Natural killer cell (primary cell): ENCODE measurements at regions not wholly inside any gene's neighbourhood (a gene's known extent, or its start where the extent isn't known, plus 50 kb on each side); places are given as distances from the start of the nearest gene placed in this dataset.
A peak's percentile ranks its signal among the peaks of the same experiment; 100 is the strongest.

Experiments used
- ATAC-seq, 3 donors: fragments of 150-1000 bp in 2 of 3; fragments of 200-7000 bp in 1 of 3; cut with Tn5 transposase; 1 replicate in 1 of 3; 2 replicates in 2 of 3; pipeline ENCODE4 v1.10.0; 2021; ENCODE audit warnings: mild to moderate bottlenecking in 2 of 3, moderate library complexity in 2 of 3
- DNase-seq, 2 donors: peaks; one replicate each; pipeline versions ENCODE4 v3.0.0 to v3.0.0-alpha.2; 2013 to 2021; ENCODE audit warnings: mixed read lengths in 1 of 2
- H3K27ac ChIP-seq: one replicate; pipeline ENCODE4 v1.5.1; 2013; ENCODE audit warnings: mild to moderate bottlenecking, low read length
- H3K27me3 ChIP-seq: one replicate; pipeline ENCODE4 v1.6.1; 2013; ENCODE audit warnings: low read length; ENCODE audit not compliant: control insufficient read depth, insufficient read depth
- H3K36me3 ChIP-seq: one replicate; pipeline ENCODE4 v1.6.1; 2013; ENCODE audit warnings: low read length; ENCODE audit not compliant: control insufficient read depth, insufficient read depth
- H3K4me1 ChIP-seq: one replicate; pipeline ENCODE4 v1.6.1; 2013; ENCODE audit warnings: low read length; ENCODE audit not compliant: control insufficient read depth, insufficient read depth
- H3K4me3 ChIP-seq: one replicate; pipeline ENCODE4 v1.5.1; 2013; ENCODE audit warnings: low read length
- H3K9me3 ChIP-seq: one replicate; pipeline ENCODE4 v1.6.1; 2013; ENCODE audit warnings: low read length; ENCODE audit not compliant: control insufficient read depth, insufficient read depth
- H3K27ac Mint-ChIP-seq, 2 donors: one replicate each; pipeline ENCODE4 v1.8.0; 2022; ENCODE audit warnings: mild to moderate bottlenecking in 2 of 2, mixed read lengths in 2 of 2, moderate library complexity in 1 of 2
- H3K27me3 Mint-ChIP-seq, 2 donors: one replicate each; pipeline ENCODE4 v1.8.0; 2022; ENCODE audit warnings: low read depth in 2 of 2, mixed read lengths in 2 of 2
- H3K36me3 Mint-ChIP-seq: one replicate; pipeline ENCODE4 v1.8.0; 2022; ENCODE audit warnings: mixed read lengths
- H3K4me1 Mint-ChIP-seq, 2 donors: one replicate each; pipeline ENCODE4 v1.8.0; 2022; ENCODE audit warnings: mixed read lengths in 2 of 2
- H3K4me3 Mint-ChIP-seq: one replicate; pipeline ENCODE4 v1.8.0; 2022; ENCODE audit warnings: mild to moderate bottlenecking, moderate library complexity, mixed read lengths
- H3K9me3 Mint-ChIP-seq, 2 donors: one replicate each; pipeline ENCODE4 v1.8.0; 2022; ENCODE audit warnings: mixed read lengths in 2 of 2
- WGBS: methylation state at CpG from one replicate; pipeline ENCODE4 v1.1.7; 2013; ENCODE audit warnings: missing lambda C conversion rate; ENCODE audit not compliant: insufficient coverage; 5-methylcytosine and 5-hydroxymethylcytosine counted together
- intact Hi-C: fragments of 100-400 bp; cut with micrococcal nuclease; formaldehyde crosslinking; loops from one replicate; pipeline ENCODE4 v1.14.2; 2022
- TF ChIP-seq, protein P1 (sequence below): fragments of 200-600 bp; IDR thresholded peaks from one replicate; pipeline ENCODE4 v1.8.0; 2022; ENCODE audit warnings: antibody characterized with exemption

DNA sequence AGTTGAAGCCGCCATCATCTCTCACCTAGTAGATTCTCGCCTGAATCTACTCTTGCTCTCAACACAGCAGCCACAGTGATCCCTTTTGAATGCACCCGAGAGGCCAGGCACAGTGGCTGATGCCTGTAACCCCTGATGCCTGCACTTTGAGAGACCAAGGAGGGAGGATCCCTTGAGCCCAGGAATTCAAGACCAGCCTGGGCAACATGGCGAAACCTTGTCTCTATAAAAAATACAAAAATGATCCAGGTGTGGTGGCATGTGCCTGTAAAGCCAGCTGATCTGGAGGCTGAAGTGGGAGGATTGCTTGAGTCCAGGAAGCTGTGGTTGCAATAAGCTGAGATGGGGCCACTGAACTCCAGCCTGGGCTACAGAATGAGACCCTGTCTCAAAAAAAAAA, 60.3 kb upstream of the EML4 start:
- H3K9me3 Mint-ChIP-seq: no peaks in the 10 kb centered on the region
- 97% methylated on average over 4 of the region's 4 CpGs for WGBS
- H3K27me3 Mint-ChIP-seq: no peaks in the 10 kb centered on the region
- TF ChIP-seq, protein P1, sequence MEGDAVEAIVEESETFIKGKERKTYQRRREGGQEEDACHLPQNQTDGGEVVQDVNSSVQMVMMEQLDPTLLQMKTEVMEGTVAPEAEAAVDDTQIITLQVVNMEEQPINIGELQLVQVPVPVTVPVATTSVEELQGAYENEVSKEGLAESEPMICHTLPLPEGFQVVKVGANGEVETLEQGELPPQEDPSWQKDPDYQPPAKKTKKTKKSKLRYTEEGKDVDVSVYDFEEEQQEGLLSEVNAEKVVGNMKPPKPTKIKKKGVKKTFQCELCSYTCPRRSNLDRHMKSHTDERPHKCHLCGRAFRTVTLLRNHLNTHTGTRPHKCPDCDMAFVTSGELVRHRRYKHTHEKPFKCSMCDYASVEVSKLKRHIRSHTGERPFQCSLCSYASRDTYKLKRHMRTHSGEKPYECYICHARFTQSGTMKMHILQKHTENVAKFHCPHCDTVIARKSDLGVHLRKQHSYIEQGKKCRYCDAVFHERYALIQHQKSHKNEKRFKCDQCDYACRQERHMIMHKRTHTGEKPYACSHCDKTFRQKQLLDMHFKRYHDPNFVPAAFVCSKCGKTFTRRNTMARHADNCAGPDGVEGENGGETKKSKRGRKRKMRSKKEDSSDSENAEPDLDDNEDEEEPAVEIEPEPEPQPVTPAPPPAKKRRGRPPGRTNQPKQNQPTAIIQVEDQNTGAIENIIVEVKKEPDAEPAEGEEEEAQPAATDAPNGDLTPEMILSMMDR: no peak
- Histone ChIP-seq H3K36me3 (no peaks in the 10 kb centered on the region), H3K4me1 (peaks cover 59% of the 10 kb centered on the region), H3K4me3 (no peak overlapping the region), H3K27me3 (no peaks in the 10 kb centered on the region), H3K9me3 (no peaks in the 10 kb centered on the region), H3K27ac (peak overlapping the region; percentile 4)
- H3K36me3 Mint-ChIP-seq: no peaks in the 10 kb centered on the region
- peaks cover 0 to 4% of the 10 kb centered on the region in 2 donors for H3K4me1 Mint-ChIP-seq
- H3K4me3 Mint-ChIP-seq: no peak overlapping the region
- DNase-seq (peak in 1 of 2 donors; percentile 21), ATAC-seq (no peak)
- H3K27ac Mint-ChIP-seq: no peak overlapping the region
- intact Hi-C loops: no loop called here

GRCh38 chr2:42109959-42110640, 59.1 kb upstream of the EML4 start:
- Mint-ChIP-seq H3K36me3 (no peaks in the 10 kb centered on the region), H3K27me3 (no peaks in the 10 kb centered on the region), H3K9me3 (no peaks in the 10 kb centered on the region), H3K4me3 (no peak overlapping the region), H3K27ac (no peak overlapping the region), H3K4me1 (peaks cover 9 to 10% of the 10 kb centered on the region in 2 donors)
- 92% methylated on average over 7 of the region's 7 CpGs for WGBS
- intact Hi-C loops: no loop called here
- TF ChIP-seq, protein P1: no peak
- no peaks in the 10 kb centered on the region for H3K9me3 ChIP-seq
- no peak overlapping the region for H3K4me3 ChIP-seq
- ATAC-seq (no peak), DNase-seq (peak in 1 of 2 donors; percentile 7)
- H3K27me3 ChIP-seq: no peaks in the 10 kb centered on the region
- H3K36me3 ChIP-seq: no peaks in the 10 kb centered on the region
- H3K27ac ChIP-seq: no peak overlapping the region
- H3K4me1 ChIP-seq: peaks cover 50% of the 10 kb centered on the region

DNA sequence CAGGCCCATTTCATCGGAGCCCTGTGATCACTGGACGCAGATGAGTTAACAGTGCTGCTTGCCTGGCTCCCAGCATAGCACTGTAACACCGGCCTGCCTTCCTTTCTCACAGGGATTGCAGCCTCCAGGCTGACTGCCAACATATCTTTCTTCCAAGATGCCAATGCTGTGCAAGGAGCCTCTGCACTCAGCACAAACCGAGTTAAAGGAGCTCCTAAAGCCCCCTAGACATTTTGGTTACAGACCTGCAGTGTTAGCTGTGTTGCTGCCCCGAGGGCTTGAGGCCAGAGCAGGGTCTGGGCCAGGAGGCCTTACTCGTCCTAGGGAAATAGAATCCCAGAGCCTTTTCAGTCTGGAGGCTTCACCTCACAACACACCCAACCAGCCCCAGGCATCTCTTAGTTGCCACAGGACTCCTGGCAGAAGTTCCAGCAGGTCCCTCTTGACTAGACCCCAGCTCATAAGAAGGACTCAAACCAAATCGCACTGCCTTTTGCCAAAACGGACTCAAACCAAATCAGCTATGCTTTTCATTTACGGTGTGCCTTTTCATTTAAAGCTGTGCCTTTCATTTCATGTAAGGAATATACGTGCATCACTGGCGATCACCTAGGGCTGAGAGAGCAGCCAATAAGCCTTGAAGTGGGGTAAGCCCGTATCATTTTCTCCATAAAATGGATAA, 58.4 kb upstream of the EML4 start:
- intact Hi-C loops: no loop called here
- no peaks in the 10 kb centered on the region for H3K36me3 ChIP-seq
- no peak overlapping the region for H3K4me3 ChIP-seq
- H3K36me3 Mint-ChIP-seq: no peaks in the 10 kb centered on the region
- WGBS: 93% methylated on average over 12 of the region's 12 CpGs
- no peak overlapping the region for H3K27ac ChIP-seq
- no peaks in the 10 kb centered on the region for H3K27me3 ChIP-seq
- TF ChIP-seq, protein P1: no peak
- no peak overlapping the region for H3K27ac Mint-ChIP-seq
- peaks cover 9 to 10% of the 10 kb centered on the region in 2 donors for H3K4me1 Mint-ChIP-seq
- H3K9me3 ChIP-seq: no peaks in the 10 kb centered on the region
- DNase-seq (peak in 1 of 2 donors; percentile 5), ATAC-seq (no peak)
- H3K9me3 Mint-ChIP-seq: no peaks in the 10 kb centered on the region
- no peaks in the 10 kb centered on the region for H3K27me3 Mint-ChIP-seq
- H3K4me1 ChIP-seq: peaks cover 44% of the 10 kb centered on the region
- no peak overlapping the region for H3K4me3 Mint-ChIP-seq
